ENCODE measurements at regions not wholly inside any gene's neighbourhood (a gene's known extent, or its start where the extent isn't known, plus 50 kb on each side); places are given as distances from the start of the nearest gene placed in this dataset.
"Not testable (repeated sequence)": the region's sequence is repeated elsewhere in the genome, so short reads cannot be mapped to it uniquely, and the experiment has no call there.

DNA sequence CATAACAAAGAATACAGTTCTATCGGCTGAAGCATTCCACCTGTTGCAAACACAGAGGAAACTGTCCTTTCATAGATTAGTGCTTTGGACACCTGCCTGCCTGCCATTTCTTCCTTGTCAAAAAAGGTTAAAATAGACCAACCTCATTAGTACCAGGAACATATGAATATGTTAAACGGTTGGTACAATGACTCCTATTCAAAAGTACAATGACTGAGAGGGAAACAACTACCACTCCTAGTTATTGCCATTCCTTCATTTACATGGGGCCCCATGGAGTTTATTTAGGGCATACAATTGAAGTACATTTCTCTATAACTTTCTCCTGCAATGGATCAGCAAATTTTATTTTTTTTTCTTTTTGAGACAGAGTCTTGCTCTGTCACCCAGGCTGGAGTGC is 77.4 kb upstream of the PIP5K1B start:
- Mint-ChIP-seq H3K9me3 (no peaks in the 10 kb centered on the region), H3K4me1 (ENCODE audit: low read depth in 2 of 2) (no peaks in the 10 kb centered on the region), H3K27me3 (peaks cover 15 to 31% of the 10 kb centered on the region in 2 donors), H3K4me3 (no peak overlapping the region), H3K36me3 (no peaks in the 10 kb centered on the region), H3K27ac (no peak overlapping the region)
- ATAC-seq (no peak), DNase-seq (ENCODE audit: low spot score) (no peak)

DNA sequence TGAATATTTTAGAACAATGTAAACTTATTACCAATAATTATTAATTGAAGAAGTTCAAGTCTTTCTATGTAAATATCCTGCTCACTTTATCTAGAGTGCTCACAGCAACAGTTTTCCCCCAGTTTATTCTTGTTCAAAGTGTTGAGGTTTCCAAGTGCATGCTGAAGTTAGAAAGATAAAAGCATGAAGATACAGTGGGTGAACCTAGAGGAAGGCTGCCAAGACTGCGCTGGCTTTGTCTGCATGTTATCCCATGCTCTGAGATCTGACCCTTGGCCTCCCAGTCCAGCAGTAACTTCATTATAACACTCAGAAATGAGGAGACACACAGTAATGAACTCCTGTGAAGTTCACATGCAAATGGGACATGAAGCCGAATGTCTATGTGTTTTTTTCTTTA is 76.0 kb upstream of the PIP5K1B start:
- Mint-ChIP-seq H3K27ac (no peak overlapping the region), H3K4me1 (ENCODE audit: low read depth in 2 of 2) (no peaks in the 10 kb centered on the region), H3K9me3 (no peaks in the 10 kb centered on the region), H3K27me3 (peaks cover 12 to 22% of the 10 kb centered on the region in 2 donors), H3K4me3 (no peak overlapping the region), H3K36me3 (no peaks in the 10 kb centered on the region)
- ATAC-seq (no peak), DNase-seq (ENCODE audit: low spot score) (no peak)

DNA sequence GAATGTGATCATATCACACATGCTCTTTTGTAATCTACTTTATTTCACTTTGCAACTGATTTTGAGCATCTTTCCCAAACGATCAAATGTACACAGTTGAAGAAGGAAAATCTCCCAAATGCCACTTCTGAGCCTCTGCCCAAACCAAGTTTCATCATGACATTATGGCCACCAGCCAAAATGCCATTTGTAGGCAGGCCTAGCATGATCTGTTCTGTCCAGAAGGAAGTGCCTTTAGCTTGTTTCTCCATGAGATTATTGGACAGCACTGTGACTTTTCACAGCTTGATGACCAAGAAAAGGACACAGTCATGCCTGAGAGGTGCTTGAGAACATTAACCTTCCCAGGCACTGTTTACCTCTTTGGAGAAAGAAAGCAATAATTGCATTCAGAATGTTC is 73.2 kb upstream of the PIP5K1B start:
- no peak overlapping the region for H3K27ac Mint-ChIP-seq
- no peak for DNase-seq (ENCODE audit: low spot score)
- H3K4me3 Mint-ChIP-seq: no peak overlapping the region
- no peaks in the 10 kb centered on the region for H3K4me1 Mint-ChIP-seq (ENCODE audit: low read depth in 2 of 2)
- ATAC-seq: no peak
- H3K36me3 Mint-ChIP-seq: no peaks in the 10 kb centered on the region
- H3K27me3 Mint-ChIP-seq: peaks cover 21 to 34% of the 10 kb centered on the region in 2 donors
- no peaks in the 10 kb centered on the region for H3K9me3 Mint-ChIP-seq

DNA sequence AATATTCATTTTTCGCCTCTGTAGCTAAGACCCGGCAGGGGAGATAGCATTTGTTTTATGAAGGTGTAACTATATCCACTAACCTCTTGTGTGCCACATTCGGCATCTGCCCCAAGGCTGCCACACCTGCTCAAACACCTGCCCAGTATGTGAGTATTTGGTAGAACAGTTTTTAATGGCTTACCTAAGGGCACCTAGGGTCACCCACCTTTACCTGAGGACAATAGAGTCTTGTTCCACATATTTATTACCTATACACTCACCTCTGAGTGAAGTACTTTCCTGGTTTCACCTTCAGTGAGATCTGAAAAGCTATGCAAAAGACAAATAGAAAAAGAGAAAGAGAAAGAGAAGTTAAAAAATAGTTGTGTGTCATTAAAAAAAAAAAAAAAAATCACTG is 68.0 kb upstream of the PIP5K1B start:
- H3K27ac Mint-ChIP-seq: no peak overlapping the region
- DNase-seq (ENCODE audit: low spot score) (no peak), ATAC-seq (no peak)
- H3K36me3 Mint-ChIP-seq: no peaks in the 10 kb centered on the region
- peaks cover 13 to 18% of the 10 kb centered on the region in 2 donors for H3K27me3 Mint-ChIP-seq
- no peak overlapping the region for H3K4me3 Mint-ChIP-seq
- no peaks in the 10 kb centered on the region for H3K9me3 Mint-ChIP-seq
- no peaks in the 10 kb centered on the region for H3K4me1 Mint-ChIP-seq (ENCODE audit: low read depth in 2 of 2)

DNA sequence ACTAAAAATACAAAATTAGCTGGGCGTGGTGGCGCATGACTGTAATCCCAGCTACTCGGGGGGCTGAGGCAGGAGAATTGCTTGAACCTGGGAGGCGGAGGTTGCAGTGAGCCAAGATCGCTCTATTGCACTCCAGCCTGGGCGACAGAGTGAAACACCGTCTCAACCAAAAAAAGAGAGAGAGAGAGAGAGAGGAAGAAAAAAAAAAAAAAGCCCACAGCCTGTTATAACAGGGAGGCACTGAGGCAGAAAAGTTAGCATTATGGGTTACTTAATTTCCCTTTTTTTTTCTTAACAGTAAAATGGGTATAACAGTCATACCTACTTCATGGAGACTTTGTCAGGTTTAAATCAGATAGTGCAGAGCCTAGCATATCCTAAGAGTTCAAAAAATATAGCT is 65.8 kb upstream of the PIP5K1B start:
- not testable (repeated sequence) for H3K36me3 Mint-ChIP-seq; DNase-seq (ENCODE audit: low spot score); H3K4me3 Mint-ChIP-seq; H3K9me3 Mint-ChIP-seq; H3K27ac Mint-ChIP-seq; H3K4me1 Mint-ChIP-seq (ENCODE audit: low read depth in 2 of 2); ATAC-seq
- H3K27me3 Mint-ChIP-seq: peaks cover 13 to 16% of the 10 kb centered on the region in 2 donors

DNA sequence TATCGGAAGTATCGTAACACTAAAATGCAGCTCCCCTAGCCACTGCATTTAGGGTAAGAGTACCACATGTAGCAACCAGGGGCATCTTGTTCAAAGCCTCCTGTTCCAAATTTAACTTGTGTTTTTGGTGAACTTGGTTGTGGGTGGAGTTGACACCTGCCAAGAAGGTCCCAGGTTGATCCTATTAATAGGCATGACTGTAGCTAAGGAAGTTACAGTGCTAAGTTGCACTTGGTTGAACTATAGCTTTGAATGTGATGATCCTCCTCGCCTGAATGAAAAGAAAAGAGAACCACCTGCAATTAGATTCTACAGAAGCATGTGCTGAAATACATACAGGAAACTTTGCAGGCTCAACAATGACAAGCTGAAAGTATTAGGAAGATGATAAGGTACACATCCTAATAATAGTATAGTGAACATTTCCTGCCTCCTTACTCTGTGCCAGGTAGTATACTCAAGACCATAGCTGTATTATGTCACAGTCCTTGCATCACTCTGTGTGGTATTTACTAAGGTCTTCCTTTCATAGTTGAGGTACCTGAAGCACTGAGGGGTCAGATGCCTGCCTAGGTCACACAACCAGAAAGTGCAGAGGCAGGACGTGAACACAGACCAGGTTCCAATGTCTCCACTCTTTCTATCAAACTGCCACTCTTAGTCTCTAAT is 64.5 kb upstream of the PIP5K1B start:
- no peaks in the 10 kb centered on the region for H3K9me3 Mint-ChIP-seq
- H3K27me3 Mint-ChIP-seq: peaks cover 15 to 23% of the 10 kb centered on the region in 2 donors
- no peak overlapping the region for H3K4me3 Mint-ChIP-seq
- no peak overlapping the region for H3K27ac Mint-ChIP-seq
- DNase-seq (ENCODE audit: low spot score) (no peak), ATAC-seq (no peak)
- H3K36me3 Mint-ChIP-seq: no peaks in the 10 kb centered on the region
- no peaks in the 10 kb centered on the region for H3K4me1 Mint-ChIP-seq (ENCODE audit: low read depth in 2 of 2)

DNA sequence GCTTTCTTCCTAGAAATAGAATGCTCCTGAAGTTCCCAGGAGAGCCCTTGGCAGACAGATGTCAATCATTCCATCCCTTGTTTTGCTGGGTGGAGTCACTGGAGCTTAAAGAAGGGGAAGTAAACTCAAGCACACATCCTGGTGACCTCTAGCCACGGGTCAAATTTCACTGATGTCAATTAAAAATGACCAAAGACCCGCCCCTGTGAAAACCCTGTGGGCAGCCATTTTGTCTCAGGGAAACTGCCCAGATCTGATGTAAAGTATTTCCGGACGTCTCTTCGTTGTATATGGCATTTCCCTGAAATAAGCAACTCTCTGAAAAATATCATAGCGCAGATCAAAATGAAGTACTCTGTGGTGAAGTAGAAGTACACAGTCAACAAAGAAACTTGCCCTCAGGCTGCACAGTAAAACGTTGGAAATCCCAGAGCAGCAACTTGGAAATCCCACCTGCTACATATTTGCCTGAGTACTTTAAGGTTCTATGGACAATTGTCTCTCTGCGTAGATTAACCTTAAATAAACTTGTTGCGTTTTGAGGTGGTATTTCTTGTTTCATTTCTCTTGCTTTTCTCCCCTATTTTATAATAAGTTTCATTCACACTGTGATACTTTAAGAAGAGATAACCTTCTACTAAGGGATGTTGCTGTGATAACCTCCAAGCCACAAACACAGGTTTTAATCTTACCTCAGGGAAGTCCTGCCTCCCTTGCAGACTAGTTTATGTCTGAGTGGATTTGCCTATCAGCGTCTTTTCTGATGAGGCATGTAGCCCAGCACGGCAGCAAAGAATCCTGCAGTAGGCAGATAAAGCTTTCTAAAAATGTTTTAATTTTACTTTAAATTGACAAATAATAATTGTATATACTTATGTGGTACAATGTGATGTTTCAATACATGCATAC is 60.9 kb upstream of the PIP5K1B start:
- Mint-ChIP-seq H3K36me3 (no peaks in the 10 kb centered on the region), H3K27me3 (peaks cover 17 to 24% of the 10 kb centered on the region in 2 donors), H3K4me3 (no peak overlapping the region), H3K9me3 (no peaks in the 10 kb centered on the region), H3K27ac (no peak overlapping the region), H3K4me1 (ENCODE audit: low read depth in 2 of 2) (no peaks in the 10 kb centered on the region)
- DNase-seq (ENCODE audit: low spot score) (no peak), ATAC-seq (no peak)

DNA sequence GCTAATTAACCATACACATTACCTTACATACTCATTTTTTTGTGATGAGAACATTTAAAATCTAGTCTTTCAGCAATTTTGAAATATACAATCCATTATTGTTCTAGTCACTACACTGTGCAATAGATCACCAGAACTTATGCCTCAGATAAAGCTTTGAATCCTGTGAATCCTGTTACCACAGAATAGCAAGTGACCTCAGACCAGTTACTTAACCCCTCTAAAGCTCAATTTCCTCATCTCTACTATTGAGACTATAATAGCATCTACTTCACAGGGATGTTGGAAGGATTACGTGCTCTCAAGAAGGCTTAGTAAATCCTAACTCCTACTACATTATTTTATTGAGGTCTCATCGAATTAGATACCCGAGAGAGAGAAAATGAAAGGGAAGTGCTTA is 60.2 kb upstream of the PIP5K1B start:
- no peak overlapping the region for H3K27ac Mint-ChIP-seq
- no peak overlapping the region for H3K4me3 Mint-ChIP-seq
- H3K27me3 Mint-ChIP-seq: peaks cover 17 to 24% of the 10 kb centered on the region in 2 donors
- ATAC-seq (no peak), DNase-seq (ENCODE audit: low spot score) (no peak)
- no peaks in the 10 kb centered on the region for H3K9me3 Mint-ChIP-seq
- no peaks in the 10 kb centered on the region for H3K4me1 Mint-ChIP-seq (ENCODE audit: low read depth in 2 of 2)
- no peaks in the 10 kb centered on the region for H3K36me3 Mint-ChIP-seq

DNA sequence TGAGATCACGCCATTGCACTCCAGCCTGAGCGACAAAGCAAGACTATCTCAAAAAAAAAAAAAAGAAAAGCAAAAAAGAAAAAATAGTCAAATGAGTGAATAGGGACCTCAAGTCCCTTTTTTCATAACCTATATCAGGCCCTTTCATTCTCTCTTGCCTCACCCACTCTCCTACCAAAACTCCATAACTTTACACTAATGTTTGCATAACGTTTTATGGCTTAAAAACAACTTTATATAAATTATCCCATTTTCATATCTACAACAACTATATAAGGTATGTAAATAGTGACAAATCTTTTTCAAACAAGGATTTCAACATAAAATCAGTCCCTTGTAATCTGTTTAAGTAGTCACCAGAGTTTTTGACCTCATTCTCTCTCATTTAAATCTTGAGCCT is 56.9 kb upstream of the PIP5K1B start:
- DNase-seq (ENCODE audit: low spot score) (no peak), ATAC-seq (no peak)
- peaks cover 20 to 38% of the 10 kb centered on the region in 2 donors for H3K27me3 Mint-ChIP-seq
- no peaks in the 10 kb centered on the region for H3K9me3 Mint-ChIP-seq
- no peaks in the 10 kb centered on the region for H3K4me1 Mint-ChIP-seq (ENCODE audit: low read depth in 2 of 2)
- no peak overlapping the region for H3K27ac Mint-ChIP-seq
- H3K36me3 Mint-ChIP-seq: no peaks in the 10 kb centered on the region
- H3K4me3 Mint-ChIP-seq: no peak overlapping the region

DNA sequence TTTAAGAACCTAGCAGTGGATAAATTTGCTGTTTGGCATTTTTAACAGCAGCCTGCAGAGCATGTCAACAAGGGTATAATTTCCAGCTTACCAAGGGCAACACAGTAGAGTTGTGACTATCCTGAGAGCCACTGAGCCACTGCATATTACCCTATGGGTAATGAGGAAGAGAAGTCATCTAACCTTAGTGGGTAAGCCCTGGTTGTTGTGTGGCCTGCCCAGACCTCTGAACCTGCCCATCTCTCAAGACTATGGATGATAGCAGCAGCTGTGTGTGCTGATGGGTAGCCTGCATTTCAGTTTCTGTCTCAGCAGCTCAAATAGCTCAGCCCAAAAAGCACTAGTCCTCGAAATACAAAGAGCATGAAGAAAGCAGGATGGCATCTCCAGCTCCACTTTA is 56.1 kb upstream of the PIP5K1B start:
- Mint-ChIP-seq H3K4me3 (no peak overlapping the region), H3K36me3 (no peaks in the 10 kb centered on the region), H3K27me3 (peaks cover 24 to 46% of the 10 kb centered on the region in 2 donors), H3K27ac (no peak overlapping the region), H3K9me3 (no peaks in the 10 kb centered on the region), H3K4me1 (ENCODE audit: low read depth in 2 of 2) (no peaks in the 10 kb centered on the region)
- ATAC-seq (peak in 1 of 2 donors; percentile 50), DNase-seq (ENCODE audit: low spot score) (no peak)

DNA sequence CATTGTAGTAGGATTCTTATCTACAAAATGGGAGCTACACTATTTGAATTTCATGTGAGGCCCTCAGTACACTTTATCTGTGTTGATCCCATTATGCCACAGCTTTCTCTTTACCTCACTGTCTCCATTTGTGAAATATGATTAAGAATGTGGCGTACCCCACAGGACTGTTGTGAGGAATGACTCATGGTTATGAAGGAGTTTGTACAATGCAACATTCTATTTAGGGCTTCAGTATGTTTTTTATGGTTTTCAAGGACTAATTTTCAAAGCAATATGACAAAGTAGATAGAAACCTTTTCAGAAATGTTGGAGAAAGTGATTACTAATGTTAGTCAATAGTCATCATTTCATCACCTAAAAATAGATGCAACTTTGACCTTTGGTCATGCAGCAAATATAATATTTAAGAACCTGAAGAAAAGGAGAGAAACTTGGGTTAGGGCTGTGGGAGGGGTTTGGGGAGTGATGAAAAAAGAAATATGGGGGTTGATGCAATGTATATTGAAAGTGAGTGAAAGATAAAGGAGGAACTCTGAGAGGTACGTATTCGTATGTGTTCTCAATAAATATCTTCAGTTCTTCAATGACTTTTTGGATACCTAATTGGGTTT is 53.7 kb upstream of the PIP5K1B start:
- no peak for DNase-seq (ENCODE audit: low spot score)
- H3K36me3 Mint-ChIP-seq: no peaks in the 10 kb centered on the region
- H3K4me3 Mint-ChIP-seq: no peak overlapping the region
- H3K4me1 Mint-ChIP-seq (ENCODE audit: low read depth in 2 of 2): no peaks in the 10 kb centered on the region
- ATAC-seq: no peak
- peaks cover 17 to 45% of the 10 kb centered on the region in 2 donors for H3K27me3 Mint-ChIP-seq
- no peak overlapping the region for H3K27ac Mint-ChIP-seq
- no peaks in the 10 kb centered on the region for H3K9me3 Mint-ChIP-seq

DNA sequence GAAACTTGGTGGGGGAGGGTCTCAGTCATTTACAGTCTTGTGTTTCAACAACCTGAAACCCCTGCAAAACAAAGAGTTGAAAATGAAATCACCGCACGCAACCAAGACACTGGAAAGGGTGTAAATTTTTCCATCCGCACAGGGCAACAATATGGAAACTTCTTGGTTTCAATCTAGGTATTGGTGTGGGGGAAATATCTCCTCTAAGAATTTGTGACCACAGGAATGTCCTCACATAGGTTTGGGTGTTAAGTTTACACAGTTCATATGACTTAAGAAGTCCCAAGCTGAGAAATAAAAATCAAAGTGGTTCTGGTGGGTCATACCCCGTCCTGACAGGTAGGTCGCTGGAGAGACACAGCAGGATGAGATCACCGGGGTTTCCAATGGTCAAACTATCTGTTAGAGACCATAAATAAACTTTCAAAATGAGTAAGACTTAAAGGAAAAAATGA is 51.9 kb upstream of the PIP5K1B start:
- no peaks in the 10 kb centered on the region for H3K36me3 Mint-ChIP-seq
- peaks cover 19 to 58% of the 10 kb centered on the region in 2 donors for H3K27me3 Mint-ChIP-seq
- no peak for DNase-seq (ENCODE audit: low spot score)
- ATAC-seq: peak; percentile 20 to 62
- no peaks in the 10 kb centered on the region for H3K9me3 Mint-ChIP-seq
- no peak overlapping the region for H3K4me3 Mint-ChIP-seq
- no peak overlapping the region for H3K27ac Mint-ChIP-seq
- H3K4me1 Mint-ChIP-seq (ENCODE audit: low read depth in 2 of 2): no peaks in the 10 kb centered on the region

DNA sequence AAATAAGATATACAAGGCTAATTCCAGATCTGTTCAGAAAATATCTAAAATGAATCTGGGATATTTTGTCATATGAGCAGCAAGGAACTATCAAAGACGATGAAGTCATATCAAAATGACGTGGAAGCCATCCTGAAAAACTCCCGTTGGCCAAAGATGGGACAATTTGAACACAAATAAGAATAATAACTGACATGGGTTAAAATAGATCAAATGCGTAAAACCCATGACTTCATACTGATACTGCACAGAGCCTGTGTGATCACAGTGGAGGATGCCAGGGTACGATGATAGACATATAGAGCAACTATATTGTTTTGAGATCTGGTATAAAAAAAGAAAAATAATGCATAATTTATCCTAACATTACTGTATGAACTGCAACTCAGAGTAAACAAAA is 51.0 kb upstream of the PIP5K1B start:
- H3K9me3 Mint-ChIP-seq: no peaks in the 10 kb centered on the region
- H3K27me3 Mint-ChIP-seq: peaks cover 22 to 52% of the 10 kb centered on the region in 2 donors
- no peaks in the 10 kb centered on the region for H3K36me3 Mint-ChIP-seq
- H3K4me3 Mint-ChIP-seq: no peak overlapping the region
- no peak overlapping the region for H3K27ac Mint-ChIP-seq
- H3K4me1 Mint-ChIP-seq (ENCODE audit: low read depth in 2 of 2): no peaks in the 10 kb centered on the region
- no peak for ATAC-seq
- no peak for DNase-seq (ENCODE audit: low spot score)

Measured in natural killer cell treated with Interleukin-12 subunit alpha and Interleukin-12 subunit beta and Interleukin-15 and Interleukin-18, amount 100 ng/mL, for 72 hours (primary cell).